HG02885 (cell line): ENCODE measurements at regions not wholly inside any gene's neighbourhood (a gene's known extent, or its start where the extent isn't known, plus 50 kb on each side); places are given as distances from the start of the nearest gene placed in this dataset.

Source experiments
- ATAC-seq: cut with Tn5 transposase; IDR thresholded peaks from one replicate; pipeline ENCODE4 v1.9.1; 2021; ENCODE audit warnings: mild to moderate bottlenecking; ENCODE audit not compliant: unreplicated experiment, poor library complexity

- no peak for ATAC-seq
Measured at GRCh38 chr1:36650200-36651065, 167.7 kb upstream of the CSF3R start.

GRCh38 chr1:36645867-36646266 is 163.2 kb upstream of the CSF3R start:
- no peak for ATAC-seq

- ATAC-seq, result no peak
Measured at GRCh38 chr1:36644556-36644955, 161.8 kb upstream of the CSF3R start.

GRCh38 chr1:36643371-36644270 is 160.9 kb upstream of the CSF3R start:
- ATAC-seq, result no peak

GRCh38 chr1:36642802-36643201 is 160.1 kb upstream of the CSF3R start:
- ATAC-seq, result no peak

- no peak for ATAC-seq
Measured at GRCh38 chr1:36641776-36642175, 159.1 kb upstream of the CSF3R start.

GRCh38 chr1:36639461-36639860 is 156.7 kb upstream of the CSF3R start:
- ATAC-seq, result no peak

GRCh38 chr1:36638268-36638667 is 155.6 kb upstream of the CSF3R start:
- ATAC-seq, result no peak

- no peak for ATAC-seq
Measured at GRCh38 chr1:36636206-36636605, 153.5 kb upstream of the CSF3R start.

- no peak for ATAC-seq
Measured at GRCh38 chr1:36635284-36635683, 152.6 kb upstream of the CSF3R start.

GRCh38 chr1:36628804-36629203 is 146.1 kb upstream of the CSF3R start:
- no peak for ATAC-seq

GRCh38 chr1:36626435-36626834 is 143.7 kb upstream of the CSF3R start:
- no peak for ATAC-seq

- no peak for ATAC-seq
Measured at GRCh38 chr1:36625935-36626310, 143.2 kb upstream of the CSF3R start.

GRCh38 chr1:36625253-36625934 is 142.7 kb upstream of the CSF3R start:
- no peak for ATAC-seq

- no peak for ATAC-seq
Measured at GRCh38 chr1:36624466-36624865, 141.8 kb upstream of the CSF3R start.

GRCh38 chr1:36622741-36623648 is 140.3 kb upstream of the CSF3R start:
- no peak for ATAC-seq

- ATAC-seq, result no peak
Measured at GRCh38 chr1:36621531-36621930, 138.8 kb upstream of the CSF3R start.

- no peak for ATAC-seq
Measured at GRCh38 chr1:36620142-36620541, 137.4 kb upstream of the CSF3R start.

GRCh38 chr1:36614991-36615390 is 132.3 kb upstream of the CSF3R start:
- ATAC-seq, result no peak

GRCh38 chr1:36614571-36614970 is 131.9 kb upstream of the CSF3R start:
- no peak for ATAC-seq
